Adrenal gland (tissue), 9 donors: ENCODE measurements at regions not wholly inside any gene's neighbourhood (a gene's known extent, or its start where the extent isn't known, plus 50 kb on each side); places are given as distances from the start of the nearest gene placed in this dataset.
A peak's percentile ranks its signal among the peaks of the same experiment; 100 is the strongest.

Experiments
- DNase-seq, 7 donors: peaks; one replicate each; pipeline ENCODE4 v3.0.0-alpha.2; 2019 to 2020
- H3K27ac ChIP-seq, 5 donors: fragments of 200-600 bp; sonication (generic) in 4 of 5; 1 replicate in 3 of 5; 2 replicates in 2 of 5; pipeline versions ENCODE4 v1.5.1 to v1.8.0; 2016 to 2020; ENCODE audit warnings: mild to moderate bottlenecking in 1 of 5
- H3K27me3 ChIP-seq: fragments of 200-600 bp; 2 replicates; pipeline ENCODE4 v1.8.0; 2021
- H3K36me3 ChIP-seq, 2 donors: fragments of 200-600 bp; replicated peaks in 1 of 2; 1 replicate in 1 of 2; 2 replicates in 1 of 2; pipeline versions ENCODE4 v1.5.1 to v1.8.0; 2018 to 2022
- H3K4me1 ChIP-seq, 2 donors: fragments of 200-600 bp; replicated peaks in 1 of 2; 1 replicate in 1 of 2; 2 replicates in 1 of 2; pipeline versions ENCODE4 v1.5.1 to v1.8.0; 2018 to 2021
- H3K4me3 ChIP-seq, 4 donors: fragments of 200-600 bp; sonication (generic) in 3 of 4; one replicate each; pipeline ENCODE4 v1.5.1; 2016 to 2018
- H3K9me3 ChIP-seq, 3 donors: fragments of 200-600 bp; sonication (generic) in 1 of 3; replicated peaks in 1 of 3; 1 replicate in 2 of 3; 2 replicates in 1 of 3; pipeline versions ENCODE4 v1.5.1 to v1.8.0; 2016 to 2021
- CTCF ChIP-seq, 6 experiments: fragments of 450-650 bp in 4 of 6; fragments of 200-600 bp in 2 of 6; sonication (generic) in 1 of 6; IDR thresholded peaks; 1 replicate in 5 of 6; 2 replicates in 1 of 6; pipeline versions ENCODE4 v1.5.1 to v1.8.0; 2016 to 2021; ENCODE audit warnings: antibody characterized with exemption in 6 of 6, mild to moderate bottlenecking in 2 of 6, moderate library complexity in 1 of 6
- POLR2A ChIP-seq, 2 donors: fragments of 450-650 bp; IDR thresholded peaks; one replicate each; pipeline ENCODE4 v1.6.1; 2017; ENCODE audit warnings: antibody characterized with exemption in 2 of 2, mild to moderate bottlenecking in 2 of 2, moderate library complexity in 1 of 2
- WGBS, 4 donors: extraction: QIAGEN DNeasy Blood & Tissue Kit in 2 of 4; methylation state at CpG; one replicate each; pipeline versions ENCODE4 v1.1.5 to v1.1.7; 2013 to 2017; 5-methylcytosine and 5-hydroxymethylcytosine counted together
- intact Hi-C, 2 donors: fragments of 100-400 bp; cut with DNase I; formaldehyde crosslinking; loops; one replicate each; pipeline versions ENCODE4 v1.14.1 to v1.15.0; 2022 to 2023
- donor health status: healthy with polysubstance abuse.
- donor health status: Bipolar disorder and iron deficiency.
- donor health status: DM: yes; HTN: yes; CAD: no.
- donor health status: DM: no; HTN: no; CAD: no.
- donor health status: DM: no; HTN: no; CAD: no.

DNA sequence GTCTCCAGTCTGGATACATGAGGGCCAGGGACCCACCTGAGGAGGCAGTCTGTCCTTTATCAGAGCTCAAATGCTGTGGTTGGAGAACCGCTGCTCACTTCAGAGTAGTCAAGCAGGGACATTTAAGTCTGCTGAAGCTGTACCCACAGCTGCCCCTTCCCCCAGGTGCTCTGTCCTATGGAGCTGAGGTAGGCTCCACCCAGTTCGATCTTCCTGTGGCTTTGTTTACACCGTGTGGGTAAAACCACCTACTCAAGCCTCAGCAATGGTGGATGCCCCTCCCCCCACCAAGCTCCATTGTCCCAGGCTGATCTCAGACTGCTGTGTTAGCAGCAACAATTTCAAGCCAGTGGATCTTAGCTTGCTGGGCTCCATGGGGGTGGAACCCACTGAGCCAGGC, 731.4 kb upstream of the HS6ST1 start:
- 33 to 80% (median 74%) methylated on average over 1 to 3 of the region's 3 CpGs for WGBS, 4 donors
- no peak for TF ChIP-seq CTCF (IDR thresholded peaks at IDR 0.05)
- TF ChIP-seq POLR2A (IDR thresholded peaks at IDR 0.05), result no peak
- Histone ChIP-seq H3K27me3 (no peaks in the 10 kb centered on the region), H3K36me3 (no peaks in the 10 kb centered on the region), H3K27ac (no peak overlapping the region), H3K4me3 (no peak overlapping the region), H3K4me1 (no peaks in the 10 kb centered on the region), H3K9me3 (no peaks in the 10 kb centered on the region)
- intact Hi-C loops, result no loop called here
- DNase-seq, result no peak

- Histone ChIP-seq H3K36me3 (no peaks in the 10 kb centered on the region), H3K27me3 (no peaks in the 10 kb centered on the region), H3K9me3 (no peaks in the 10 kb centered on the region), H3K4me1 (no peaks in the 10 kb centered on the region), H3K27ac (no peak overlapping the region), H3K4me3 (no peak overlapping the region)
- no peak for DNase-seq
- WGBS, 4 donors, result 87 to 89% (median 88%) methylated on average over 8 of the region's 8 CpGs
- no peak for TF ChIP-seq CTCF (IDR thresholded peaks at IDR 0.05)
- TF ChIP-seq POLR2A (IDR thresholded peaks at IDR 0.05), result no peak
- intact Hi-C loops, result no loop called here
Measured at GRCh38 chr2:129055242-129055641, 736.6 kb upstream of the HS6ST1 start.

DNA sequence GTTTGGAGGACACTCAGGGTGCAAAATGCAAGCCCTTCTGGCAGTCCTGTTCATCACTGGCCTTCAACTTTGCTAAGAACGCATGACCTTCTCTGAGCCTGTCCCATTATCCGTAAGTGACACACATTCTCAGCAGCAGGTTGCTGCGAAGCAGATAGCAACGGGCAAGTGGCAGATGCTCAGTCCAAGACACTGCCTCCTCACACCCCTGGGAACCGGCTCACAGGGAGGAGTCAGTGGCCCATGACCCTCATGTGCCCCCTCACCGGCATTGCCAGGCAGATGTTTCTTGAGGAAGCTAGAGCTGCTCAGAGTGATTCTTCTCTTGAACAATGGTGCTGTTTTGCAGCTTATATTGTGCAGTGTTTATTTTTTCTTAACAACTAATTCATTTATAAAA, 737.2 kb upstream of the HS6ST1 start:
- intact Hi-C loops, result no loop called here
- no peaks in the 10 kb centered on the region for H3K36me3 ChIP-seq
- H3K4me3 ChIP-seq, result no peak overlapping the region
- no peaks in the 10 kb centered on the region for H3K9me3 ChIP-seq
- WGBS, 4 donors, result 36 to 70% (median 63%) methylated on average over 3 to 6 of the region's 6 CpGs
- DNase-seq, result peak in 1 of 7 donors; percentile 16
- TF ChIP-seq POLR2A (IDR thresholded peaks at IDR 0.05), result no peak
- TF ChIP-seq CTCF (IDR thresholded peaks at IDR 0.05), result no peak
- H3K27me3 ChIP-seq, result no peaks in the 10 kb centered on the region
- H3K4me1 ChIP-seq, result no peaks in the 10 kb centered on the region
- no peak overlapping the region for H3K27ac ChIP-seq

DNA sequence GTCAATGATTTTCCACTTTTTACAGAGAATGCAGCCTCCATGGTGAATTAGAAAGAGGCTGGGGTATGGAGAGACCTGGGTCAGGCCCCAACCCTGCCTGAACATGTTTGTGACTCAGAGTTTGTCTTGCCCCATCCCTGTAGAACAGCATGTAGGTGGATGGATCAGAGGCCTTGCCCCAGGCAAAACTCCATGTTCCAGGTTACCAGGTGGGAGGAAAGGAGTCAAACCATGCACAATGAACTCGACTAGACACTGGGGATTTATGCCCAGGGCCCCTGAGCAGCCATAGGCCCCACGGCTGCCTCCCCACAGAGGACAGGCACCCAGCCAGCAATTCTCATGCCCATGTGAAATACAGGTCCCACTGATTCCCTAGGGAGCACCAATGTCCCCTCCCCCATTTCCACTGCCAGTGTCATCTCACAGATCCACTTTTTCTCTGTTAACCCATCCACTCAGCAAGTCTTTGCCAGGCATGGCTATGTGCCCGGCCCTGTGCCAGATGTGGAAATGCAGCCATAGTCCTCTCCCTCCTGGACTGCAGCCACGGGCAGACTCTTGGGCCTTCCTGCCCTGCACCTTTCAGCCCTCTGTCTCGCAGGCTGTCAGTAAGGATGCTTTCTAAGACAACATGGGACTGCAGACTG, 737.8 kb upstream of the HS6ST1 start:
- TF ChIP-seq CTCF (IDR thresholded peaks at IDR 0.05), result no peak
- TF ChIP-seq POLR2A (IDR thresholded peaks at IDR 0.05), result no peak
- Histone ChIP-seq H3K4me1 (no peaks in the 10 kb centered on the region), H3K36me3 (no peaks in the 10 kb centered on the region), H3K4me3 (no peak overlapping the region), H3K27ac (no peak overlapping the region), H3K27me3 (no peaks in the 10 kb centered on the region), H3K9me3 (no peaks in the 10 kb centered on the region)
- intact Hi-C loops, result no loop called here
- 61 to 95% (median 80%) methylated on average over 3 to 5 of the region's 5 CpGs for WGBS, 4 donors
- DNase-seq, result no peak
